ENCODE measurements at regions not wholly inside any gene's neighbourhood (a gene's known extent, or its start where the extent isn't known, plus 50 kb on each side); places are given as distances from the start of the nearest gene placed in this dataset.

DNA sequence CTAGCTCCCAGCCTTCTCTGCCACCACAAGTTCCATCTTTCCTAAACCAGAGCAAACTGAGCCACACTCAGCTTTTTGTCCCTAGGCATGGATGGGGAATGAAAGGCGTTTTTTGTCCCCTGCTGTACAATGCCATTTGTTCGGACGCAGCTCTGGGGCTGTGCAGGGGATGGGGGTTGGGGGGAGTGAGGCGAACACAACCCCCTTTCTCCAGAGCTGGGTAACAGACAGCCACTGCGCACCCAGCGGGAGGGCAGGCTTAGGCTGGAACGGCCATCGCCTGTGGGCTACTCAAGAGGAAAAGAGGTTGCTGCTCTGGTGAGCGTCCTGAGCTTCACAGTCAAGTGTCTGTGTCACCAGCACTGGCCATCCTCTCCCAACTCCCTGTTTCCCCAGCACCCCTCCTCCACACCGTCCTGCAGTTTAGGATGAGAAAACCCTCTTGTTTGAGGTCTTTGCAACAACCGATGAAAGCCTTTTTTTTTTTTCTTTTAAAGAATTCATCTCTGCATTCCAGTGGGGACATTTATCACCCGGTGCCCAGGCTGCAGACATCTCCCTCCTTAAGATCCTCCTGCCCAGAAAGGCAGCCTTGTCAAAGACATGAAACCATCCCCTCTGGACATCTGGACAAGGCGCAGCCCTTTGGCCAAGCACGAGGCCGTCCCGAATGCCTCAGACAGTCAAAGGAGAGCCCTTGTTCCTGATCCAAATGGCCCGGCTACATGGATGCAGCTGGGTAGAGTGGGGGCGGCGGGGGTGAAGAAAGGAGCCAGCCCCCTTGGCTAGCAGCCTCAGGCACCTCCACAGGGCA lies 419.6 kb downstream of the BCOR start:
- H3K79me2 ChIP-seq (ENCODE audit: control insufficient read depth, insufficient read depth, low read length), result no peaks in the 10 kb centered on the region
- DNase-seq (ENCODE audit: extremely low read depth in 1 of 4, low spot score in 3 of 4) (no peak), ATAC-seq (no peak), FAIRE-seq (no peak)
- H3K27ac ChIP-seq (ENCODE audit: extremely low read depth, low read depth, low read length), result no peak overlapping the region
- H4K20me1 ChIP-seq (replicated peaks; ENCODE audit: control insufficient read depth, insufficient read depth, low read length), result no peaks in the 10 kb centered on the region
- H3K4me2 ChIP-seq (ENCODE audit: insufficient read depth, low read length), result no peak overlapping the region
- H3K9me1 ChIP-seq (ENCODE audit: control insufficient read depth, insufficient read depth, low read length), result no peaks in the 10 kb centered on the region
- no peaks in the 10 kb centered on the region for H3K9me3 ChIP-seq (replicated peaks; ENCODE audit: control insufficient read depth, insufficient read depth, low read depth, low read length)
- no peaks in the 10 kb centered on the region for H3K27me3 ChIP-seq (ENCODE audit: control insufficient read depth in 2 of 2, insufficient read depth in 2 of 2, low read length in 2 of 2)
- ChIA-PET CTCF (ENCODE audit: low intra/inter-chr PET ratio) (no interaction called here), POLR2A (no interaction called here)
- no peak overlapping the region for H3K4me3 ChIP-seq
- in situ Hi-C loops (cut with MboI), result no loop called here
- BruUV-seq (replicated peaks), result no TSS peak
- WGBS (ENCODE audit: insufficient coverage, low coverage, missing lambda C conversion rate), result 42% methylated on average over 11 of the region's 19 CpGs
- intact Hi-C loops (cut with micrococcal nuclease), result no loop called here
- H3K9ac ChIP-seq (ENCODE audit: insufficient read depth in 1 of 2, low read depth in 2 of 2, low read length in 2 of 2), result no peak overlapping the region
- no peaks in the 10 kb centered on the region for H3K36me3 ChIP-seq (ENCODE audit: control insufficient read depth, insufficient read depth, low read length)
- H3K4me1 ChIP-seq (replicated peaks in 1 of 2; ENCODE audit: control insufficient read depth in 2 of 2, insufficient read depth in 2 of 2, low read length in 2 of 2), result peaks cover 0 to 3% of the 10 kb centered on the region in 2 experiments; a peak in 3 of 5 replicates
- no peak overlapping the region for H2AFZ ChIP-seq (ENCODE audit: low read depth, low read length)
- TF ChIP-seq COPS2 (conservative IDR thresholded peaks at IDR 0.05), result no peak
- TF ChIP-seq, protein P1, sequence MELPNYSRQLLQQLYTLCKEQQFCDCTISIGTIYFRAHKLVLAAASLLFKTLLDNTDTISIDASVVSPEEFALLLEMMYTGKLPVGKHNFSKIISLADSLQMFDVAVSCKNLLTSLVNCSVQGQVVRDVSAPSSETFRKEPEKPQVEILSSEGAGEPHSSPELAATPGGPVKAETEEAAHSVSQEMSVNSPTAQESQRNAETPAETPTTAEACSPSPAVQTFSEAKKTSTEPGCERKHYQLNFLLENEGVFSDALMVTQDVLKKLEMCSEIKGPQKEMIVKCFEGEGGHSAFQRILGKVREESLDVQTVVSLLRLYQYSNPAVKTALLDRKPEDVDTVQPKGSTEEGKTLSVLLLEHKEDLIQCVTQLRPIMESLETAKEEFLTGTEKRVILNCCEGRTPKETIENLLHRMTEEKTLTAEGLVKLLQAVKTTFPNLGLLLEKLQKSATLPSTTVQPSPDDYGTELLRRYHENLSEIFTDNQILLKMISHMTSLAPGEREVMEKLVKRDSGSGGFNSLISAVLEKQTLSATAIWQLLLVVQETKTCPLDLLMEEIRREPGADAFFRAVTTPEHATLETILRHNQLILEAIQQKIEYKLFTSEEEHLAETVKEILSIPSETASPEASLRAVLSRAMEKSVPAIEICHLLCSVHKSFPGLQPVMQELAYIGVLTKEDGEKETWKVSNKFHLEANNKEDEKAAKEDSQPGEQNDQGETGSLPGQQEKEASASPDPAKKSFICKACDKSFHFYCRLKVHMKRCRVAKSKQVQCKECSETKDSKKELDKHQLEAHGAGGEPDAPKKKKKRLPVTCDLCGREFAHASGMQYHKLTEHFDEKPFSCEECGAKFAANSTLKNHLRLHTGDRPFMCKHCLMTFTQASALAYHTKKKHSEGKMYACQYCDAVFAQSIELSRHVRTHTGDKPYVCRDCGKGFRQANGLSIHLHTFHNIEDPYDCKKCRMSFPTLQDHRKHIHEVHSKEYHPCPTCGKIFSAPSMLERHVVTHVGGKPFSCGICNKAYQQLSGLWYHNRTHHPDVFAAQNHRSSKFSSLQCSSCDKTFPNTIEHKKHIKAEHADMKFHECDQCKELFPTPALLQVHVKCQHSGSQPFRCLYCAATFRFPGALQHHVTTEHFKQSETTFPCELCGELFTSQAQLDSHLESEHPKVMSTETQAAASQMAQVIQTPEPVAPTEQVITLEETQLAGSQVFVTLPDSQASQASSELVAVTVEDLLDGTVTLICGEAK (IDR thresholded peaks at IDR 0.05), result no peak
- TF ChIP-seq, protein P1 (CRISPR knock-in tag; IDR thresholded peaks at IDR 0.05), result no peak
- TF ChIP-seq ARID2 (IDR thresholded peaks at IDR 0.05), result no peak
- no peak for TF ChIP-seq BCL6 (CRISPR knock-in tag; IDR thresholded peaks at IDR 0.05)
- no peak for TF ChIP-seq ZNF23 (CRISPR knock-in tag; IDR thresholded peaks at IDR 0.05)
- TF ChIP-seq ZNF79 (CRISPR knock-in tag; IDR thresholded peaks at IDR 0.05; ENCODE audit: low read depth), result no peak
- TF ChIP-seq STAG1 (CRISPR knock-in tag; IDR thresholded peaks at IDR 0.05; ENCODE audit: borderline replicate concordance), result no peak
- TF ChIP-seq FOS (IDR thresholded peaks at IDR 0.05; ENCODE audit: extremely low read depth, insufficient read length), result no peak
- no peak for TF ChIP-seq KLF1 (tag; IDR thresholded peaks at IDR 0.05)
- no peak for TF ChIP-seq HMG20A (CRISPR knock-in tag; conservative IDR thresholded peaks at IDR 0.05)
- no peak for TF ChIP-seq ZNF133 (CRISPR knock-in tag; IDR thresholded peaks at IDR 0.05)
- TF ChIP-seq JUN (IDR thresholded peaks at IDR 0.05; ENCODE audit: borderline replicate concordance, low read depth, low read length), result no peak
- TF ChIP-seq JUN (CRISPR knock-in tag; IDR thresholded peaks at IDR 0.05; ENCODE audit: borderline replicate concordance), result no peak
- TF ChIP-seq TGIF2 (CRISPR knock-in tag; IDR thresholded peaks at IDR 0.05), result no peak
- TF ChIP-seq NR4A1 (CRISPR knock-in tag; IDR thresholded peaks at IDR 0.05), result no peak
- no peak for TF ChIP-seq NR4A1 (tag; IDR thresholded peaks at IDR 0.05)
